ENCODE measurements at regions not wholly inside any gene's neighbourhood (a gene's known extent, or its start where the extent isn't known, plus 50 kb on each side); places are given as distances from the start of the nearest gene placed in this dataset.

- no peak for DNase-seq
These were observed 315.4 kb downstream of the SAMD5 start for GRCh38 chr6:147823936-147824335.

GRCh38 chr6:147825848-147826247 is 317.4 kb downstream of the SAMD5 start:
- DNase-seq: no peak

GRCh38 chr6:147826698-147827097 is 318.2 kb downstream of the SAMD5 start:
- no peak for DNase-seq

DNA sequence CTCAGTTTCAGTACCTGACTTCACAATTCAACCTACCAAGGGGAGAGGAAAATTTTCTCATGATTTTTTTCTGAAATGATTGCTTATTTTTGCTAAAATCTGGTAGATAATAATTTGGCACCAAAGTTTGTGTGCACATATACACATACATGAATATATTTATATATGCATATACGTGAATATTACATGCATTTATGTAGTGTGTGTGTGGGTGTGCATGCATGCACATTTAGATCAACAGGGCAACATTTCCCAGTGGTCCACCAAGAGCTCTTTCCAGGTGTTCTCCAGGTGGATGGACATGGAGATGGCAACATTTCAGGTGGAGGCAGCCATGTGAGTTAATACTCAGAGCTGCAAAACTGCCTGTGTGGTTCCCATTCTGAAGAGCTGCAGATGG is 320.9 kb downstream of the SAMD5 start:
- DNase-seq: no peak

DNA sequence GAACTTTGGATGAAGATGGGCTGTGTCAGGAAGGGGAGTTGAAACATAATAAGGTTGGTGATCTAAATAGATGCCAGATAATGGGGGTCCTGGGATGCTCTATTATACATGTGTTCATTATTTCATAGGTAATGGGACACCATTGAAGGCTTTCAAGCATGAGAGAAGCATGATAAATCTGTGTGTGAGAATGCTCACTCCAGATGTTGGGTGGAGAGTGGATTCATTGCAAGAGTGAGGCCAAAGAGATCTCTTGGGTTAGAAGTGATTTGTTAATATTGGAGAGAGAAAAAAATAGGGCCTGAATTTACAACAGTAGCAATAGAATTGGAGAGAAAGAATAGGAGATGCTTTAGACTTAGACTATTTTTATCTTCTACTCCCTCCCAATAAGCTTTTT is 321.3 kb downstream of the SAMD5 start:
- DNase-seq: no peak

- no peak for DNase-seq
These were observed 322.9 kb downstream of the SAMD5 start for GRCh38 chr6:147831356-147831755.

GRCh38 chr6:147833607-147834006 is 325.1 kb downstream of the SAMD5 start:
- no peak for DNase-seq

DNA sequence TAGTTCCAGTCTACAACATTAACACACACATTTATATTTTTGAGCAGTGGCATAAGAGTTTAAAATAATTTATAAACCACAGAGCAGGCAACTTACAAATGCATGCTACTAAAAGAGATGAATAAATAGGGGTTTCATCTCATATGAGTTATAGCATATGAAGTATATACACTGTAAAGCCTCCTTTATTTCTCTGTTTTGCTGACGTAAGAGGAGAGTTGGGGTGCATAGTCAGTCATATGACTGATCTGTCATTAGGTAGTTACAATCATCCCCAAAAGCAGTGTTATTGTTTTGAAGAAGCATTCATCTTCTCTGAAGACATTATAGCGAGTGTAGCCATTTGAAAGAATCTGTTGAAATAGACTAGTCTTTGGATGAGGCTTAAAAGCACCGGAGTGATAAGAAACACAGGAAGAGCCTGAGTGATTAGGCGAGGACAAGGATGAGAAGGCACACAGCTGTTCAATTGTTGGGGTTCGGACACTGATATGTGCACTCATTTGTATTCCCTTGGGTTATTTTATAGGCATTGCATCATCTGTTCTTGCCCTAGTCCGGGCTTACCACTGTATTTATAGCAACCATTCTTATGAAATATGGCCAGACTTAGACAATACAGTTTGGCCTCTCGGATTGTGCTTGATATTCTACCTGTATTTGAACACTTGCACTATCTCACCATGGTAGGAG is 325.7 kb downstream of the SAMD5 start:
- DNase-seq: no peak

- DNase-seq: no peak
These were observed 329.1 kb downstream of the SAMD5 start for GRCh38 chr6:147837540-147837939.

GRCh38 chr6:147839708-147840610 is 331.5 kb downstream of the SAMD5 start:
- DNase-seq: no peak

- DNase-seq: no peak
These were observed 333.2 kb downstream of the SAMD5 start for GRCh38 chr6:147841547-147842148.

DNA sequence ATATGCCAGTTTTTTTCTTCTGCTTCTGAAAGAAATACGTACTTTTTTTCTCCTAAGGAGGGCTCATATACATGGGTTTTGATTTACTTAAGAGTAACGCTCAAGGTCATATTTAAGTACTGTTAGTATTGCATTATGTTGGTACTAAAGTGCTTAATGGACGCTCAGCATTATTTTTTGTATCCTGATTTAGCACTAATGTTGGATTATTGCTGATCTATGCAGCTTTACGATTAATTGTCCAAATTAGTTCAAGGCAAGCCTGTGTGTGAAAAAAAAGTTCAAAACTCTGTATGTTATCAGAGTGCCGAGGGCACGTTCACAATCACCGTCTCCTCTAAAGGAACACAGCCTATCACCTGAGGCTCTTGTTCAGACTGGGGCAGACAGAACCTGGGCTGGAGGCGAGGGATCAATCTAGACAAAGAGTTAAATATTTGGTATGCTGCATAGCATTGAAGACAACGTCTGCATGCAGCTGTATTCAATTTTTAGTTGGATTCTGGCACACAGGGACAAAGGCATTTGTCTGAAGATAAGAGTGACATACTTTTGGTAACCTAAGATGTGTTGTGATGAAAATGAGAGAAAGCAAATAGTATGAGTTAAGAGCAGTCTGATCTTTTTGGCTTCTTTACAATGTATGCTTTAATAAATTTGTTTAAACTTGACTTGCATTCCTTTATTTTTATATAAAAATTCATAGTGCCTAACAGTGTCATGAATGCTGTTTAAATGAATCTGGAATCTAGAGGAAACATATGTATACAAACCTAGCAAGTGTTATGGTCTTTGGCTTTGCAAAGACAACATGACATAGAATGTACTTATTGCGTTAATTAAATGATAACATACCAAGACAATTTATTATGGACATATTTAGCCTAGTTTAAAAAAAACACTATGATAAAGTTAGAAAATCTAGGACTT is 341.2 kb downstream of the SAMD5 start:
- DNase-seq: no peak

DNA sequence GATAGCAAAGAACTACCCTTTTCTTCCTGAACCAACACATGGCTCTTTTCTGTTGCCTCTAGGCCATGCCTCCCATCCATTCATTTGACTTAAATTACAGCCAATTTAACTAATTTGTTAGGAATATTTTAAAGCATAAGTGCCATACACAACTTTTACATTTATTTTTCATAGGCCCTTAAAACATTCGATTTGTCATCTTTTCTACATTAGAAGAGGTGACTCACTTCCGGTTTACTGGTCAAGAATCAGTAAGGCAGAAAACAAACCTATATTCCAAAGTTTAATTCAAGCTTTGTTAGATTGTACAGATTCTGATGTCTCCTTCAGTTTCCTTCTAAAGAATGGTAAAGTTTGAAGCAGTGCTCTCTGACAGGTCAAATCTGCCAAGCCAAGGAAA is 344.3 kb downstream of the SAMD5 start:
- no peak for DNase-seq

GRCh38 chr6:147853574-147853973 is 345.1 kb downstream of the SAMD5 start:
- no peak for DNase-seq

DNA sequence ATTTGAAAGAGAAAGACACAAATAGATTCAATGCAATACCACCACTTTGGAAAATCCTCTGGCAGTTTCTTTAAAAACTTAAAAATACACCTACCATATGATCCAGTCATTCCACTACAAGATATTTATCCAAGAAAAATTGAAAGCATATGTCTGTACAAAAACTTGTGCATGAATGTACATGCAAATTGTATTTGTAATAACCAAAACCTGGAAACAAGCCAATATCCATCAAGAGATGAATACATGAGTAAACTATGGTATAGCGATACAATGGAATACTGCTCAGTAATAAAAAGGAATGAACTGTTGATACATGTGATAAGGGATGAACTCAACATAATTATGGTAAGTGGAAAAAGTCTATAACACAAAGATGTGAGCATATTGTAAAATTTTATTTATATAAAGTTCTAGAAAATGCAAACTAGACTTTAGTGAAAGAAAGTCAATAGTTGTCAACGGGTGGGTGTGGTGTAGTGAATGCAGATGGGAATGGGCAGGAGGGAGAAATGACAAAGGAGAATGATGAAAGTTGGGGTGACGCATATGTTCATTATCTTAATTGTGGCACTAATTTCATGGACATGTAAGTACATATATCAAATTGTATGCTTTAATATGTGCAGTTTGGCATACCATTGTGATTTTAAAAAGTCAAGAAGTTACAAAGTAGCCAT is 347.5 kb downstream of the SAMD5 start:
- DNase-seq: no peak

GRCh38 chr6:147856687-147857086 is 348.2 kb downstream of the SAMD5 start:
- no peak for DNase-seq

DNA sequence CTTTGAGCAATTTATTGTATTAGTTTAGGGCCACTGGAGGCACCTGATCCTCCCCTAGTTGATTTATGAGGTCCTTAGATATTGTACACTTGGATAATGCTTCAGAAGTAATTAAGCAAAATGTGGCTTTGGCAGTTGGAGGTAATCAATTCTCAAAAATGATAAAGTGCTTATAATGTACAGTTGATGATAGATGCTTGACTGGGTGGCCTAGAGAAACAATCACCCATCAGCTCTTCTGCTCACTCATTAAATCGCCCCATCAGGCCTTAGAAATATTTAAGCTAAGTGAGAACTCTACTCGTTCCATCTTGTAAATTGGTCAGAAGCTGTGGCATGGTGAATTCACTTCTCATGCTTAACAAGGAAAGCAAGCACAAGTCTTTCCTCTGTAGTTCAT is 349.9 kb downstream of the SAMD5 start:
- no peak for DNase-seq

DNA sequence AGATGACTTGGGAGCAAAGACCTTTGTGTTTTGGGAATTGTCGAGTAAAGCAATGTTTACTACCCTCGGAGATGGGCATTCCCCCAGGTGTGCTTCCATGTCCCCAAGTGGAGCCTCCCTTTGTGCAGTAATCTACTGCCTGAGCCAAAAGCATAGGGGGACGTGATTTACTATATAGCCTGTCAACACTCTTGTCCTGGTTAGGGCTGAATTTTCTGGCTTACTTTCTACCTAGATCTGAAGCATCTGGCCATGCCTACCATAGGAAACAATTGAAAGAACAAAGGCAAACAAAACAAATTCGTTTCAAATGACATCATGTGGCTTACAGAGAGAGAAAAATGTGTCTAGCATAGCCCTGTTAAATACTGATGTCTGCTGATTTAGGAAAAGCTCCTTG is 350.6 kb downstream of the SAMD5 start:
- DNase-seq: no peak

GRCh38 chr6:147861696-147862095 is 353.2 kb downstream of the SAMD5 start:
- no peak for DNase-seq

- DNase-seq: no peak
These were observed 359.1 kb downstream of the SAMD5 start for GRCh38 chr6:147867433-147868226.

Measured in stimulated activated CD4-positive, alpha-beta T cell treated with anti-CD3 and anti-CD28 coated beads, Interleukin-15, amount 100 ng/mL, for 24 hours (primary cell).